RWPE1 (cell line): ENCODE measurements at regions not wholly inside any gene's neighbourhood (a gene's known extent, or its start where the extent isn't known, plus 50 kb on each side); places are given as distances from the start of the nearest gene placed in this dataset.

Source experiments
- CTCF ChIA-PET: fragments of 350-600 bp; sonication (Branson Sonifier 250); formaldehyde crosslinking; extraction: SDS; loops from one replicate; lab custom pipeline; 2021; lab: Yijun Ruan, JAX
- POLR2A ChIA-PET: fragments of 400-600 bp; formaldehyde crosslinking; extraction: SDS; loops from one replicate; lab custom pipeline; 2020; ENCODE audit warnings: antibody characterized with exemption; ENCODE audit not compliant: low non-redundant PET; lab: Yijun Ruan, JAX
- DNase-seq: peaks from one replicate; pipeline ENCODE4 v3.0.0; 2012; ENCODE audit warnings: low spot score
- H3K27ac ChIP-seq: fragments of 450-650 bp; 2 replicates; pipeline ENCODE4 v1.5.1; 2017
- TF ChIP-seq, protein P1 (sequence below): fragments of 450-650 bp; conservative IDR thresholded peaks from 2 replicates; pipeline ENCODE4 v1.5.1; 2017; ENCODE audit warnings: low read depth, mild to moderate bottlenecking

DNA sequence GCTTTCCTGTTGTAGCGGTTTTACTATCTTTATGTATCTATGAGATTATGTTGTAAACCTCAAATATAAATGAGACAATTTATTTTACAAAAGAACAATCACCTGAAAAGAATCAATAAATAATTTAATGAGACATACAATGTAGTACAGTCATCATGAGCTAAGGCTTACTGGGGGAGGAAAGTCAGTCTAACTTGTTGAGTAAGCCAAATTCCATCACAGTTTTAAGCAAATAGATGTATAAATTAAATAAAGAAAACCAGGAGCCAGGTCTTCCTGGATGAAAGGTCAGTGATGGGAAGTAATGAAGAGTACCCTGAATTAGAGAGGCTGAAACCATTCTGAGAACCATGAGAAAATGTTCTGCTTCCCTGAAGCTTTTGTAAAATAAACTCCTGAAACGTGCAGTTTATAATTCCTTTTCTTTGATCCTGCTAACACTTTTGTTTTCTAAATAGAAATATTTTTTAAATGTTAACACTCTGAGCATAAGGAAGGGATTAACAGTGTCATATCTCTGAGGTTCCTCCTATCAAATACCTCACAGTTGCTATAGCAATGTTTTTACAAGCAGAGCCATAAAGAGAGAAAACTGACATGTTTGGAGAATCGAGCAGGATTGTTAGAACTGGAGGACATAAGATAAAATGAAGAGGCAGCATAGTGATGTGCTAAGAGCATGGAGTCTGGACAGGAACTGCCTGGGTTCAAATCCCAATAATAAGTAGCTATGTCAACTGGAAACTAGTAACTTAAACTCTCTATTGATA is 444.9 kb upstream of the FOXG1 start:
- TF ChIP-seq, protein P1, sequence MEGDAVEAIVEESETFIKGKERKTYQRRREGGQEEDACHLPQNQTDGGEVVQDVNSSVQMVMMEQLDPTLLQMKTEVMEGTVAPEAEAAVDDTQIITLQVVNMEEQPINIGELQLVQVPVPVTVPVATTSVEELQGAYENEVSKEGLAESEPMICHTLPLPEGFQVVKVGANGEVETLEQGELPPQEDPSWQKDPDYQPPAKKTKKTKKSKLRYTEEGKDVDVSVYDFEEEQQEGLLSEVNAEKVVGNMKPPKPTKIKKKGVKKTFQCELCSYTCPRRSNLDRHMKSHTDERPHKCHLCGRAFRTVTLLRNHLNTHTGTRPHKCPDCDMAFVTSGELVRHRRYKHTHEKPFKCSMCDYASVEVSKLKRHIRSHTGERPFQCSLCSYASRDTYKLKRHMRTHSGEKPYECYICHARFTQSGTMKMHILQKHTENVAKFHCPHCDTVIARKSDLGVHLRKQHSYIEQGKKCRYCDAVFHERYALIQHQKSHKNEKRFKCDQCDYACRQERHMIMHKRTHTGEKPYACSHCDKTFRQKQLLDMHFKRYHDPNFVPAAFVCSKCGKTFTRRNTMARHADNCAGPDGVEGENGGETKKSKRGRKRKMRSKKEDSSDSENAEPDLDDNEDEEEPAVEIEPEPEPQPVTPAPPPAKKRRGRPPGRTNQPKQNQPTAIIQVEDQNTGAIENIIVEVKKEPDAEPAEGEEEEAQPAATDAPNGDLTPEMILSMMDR, result no peak

DNA sequence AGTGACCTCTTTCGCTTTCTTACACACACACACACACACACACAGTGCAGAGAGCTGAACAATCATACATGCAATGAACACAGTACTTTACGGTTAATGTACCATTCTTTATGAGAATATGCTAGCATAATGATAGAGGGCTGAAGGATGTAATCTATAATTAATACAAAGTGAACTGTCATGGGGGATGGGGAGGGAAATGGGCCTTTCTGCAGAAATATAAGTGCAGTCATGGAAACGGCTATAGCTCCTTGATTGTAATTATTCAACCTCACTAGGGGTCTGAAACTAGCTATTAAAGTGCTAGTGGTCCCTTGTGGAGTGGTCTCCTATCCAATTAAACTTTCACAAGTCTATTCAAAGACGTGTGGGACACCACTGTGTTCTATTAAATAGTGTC is 443.2 kb upstream of the FOXG1 start:
- ChIA-PET POLR2A (no interaction called here), CTCF (interaction anchor here (0.6 kb wide), 1 partner anchor 150 kb away, joined by 3 read pairs; no protein-coding TSS in a partner anchor)
- DNase-seq, result no peak
- no peak overlapping the region for H3K27ac ChIP-seq
- TF ChIP-seq, protein P1, result no peak

More for the DNA sequence above, 444.9 kb upstream of the FOXG1 start:
- ChIA-PET CTCF (interaction anchor here (0.7 kb wide), 1 partner anchor 14 kb away, joined by 4 read pairs; no protein-coding TSS in a partner anchor), POLR2A (no interaction called here)
- no peak overlapping the region for H3K27ac ChIP-seq
- DNase-seq, result peak; percentile 5

DNA sequence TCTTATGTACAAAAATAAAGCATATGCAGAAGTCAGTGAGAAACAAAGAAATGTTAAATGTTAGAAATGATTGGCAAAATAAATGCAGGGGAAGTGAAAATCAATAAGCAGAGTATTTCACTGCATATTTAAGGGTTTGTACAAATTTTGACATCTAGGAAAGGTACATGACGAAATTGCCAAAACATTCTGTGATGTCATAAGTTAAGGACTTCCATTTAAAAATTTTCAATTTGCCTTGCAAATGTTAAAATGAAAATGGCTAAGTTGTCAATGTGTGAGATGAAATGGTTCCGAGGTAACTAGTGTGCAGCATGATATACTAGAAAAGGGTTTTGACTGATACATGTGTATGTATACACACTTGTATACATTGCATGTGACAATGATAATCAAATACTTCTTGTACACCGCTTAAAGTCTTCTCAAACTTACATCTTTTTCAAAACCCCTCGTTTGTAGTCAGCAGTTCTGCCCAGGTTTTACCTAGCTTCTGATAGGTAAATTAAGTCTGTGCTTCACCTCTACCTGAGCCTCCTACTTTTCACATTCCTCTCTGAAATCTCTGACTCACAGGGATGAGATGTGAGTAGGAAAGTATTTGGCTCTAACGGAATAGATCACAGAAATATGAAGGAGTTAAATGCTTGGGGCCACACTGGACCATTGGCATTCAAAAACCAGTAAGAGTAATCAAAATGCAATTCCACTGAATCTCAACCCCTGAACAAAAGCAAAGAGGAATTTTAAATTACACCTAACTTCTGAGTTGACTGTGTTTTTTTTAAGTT is 442.4 kb upstream of the FOXG1 start:
- POLR2A ChIA-PET, result no interaction called here
- TF ChIP-seq, protein P1, result no peak
- peak; percentile 8 for DNase-seq
- CTCF ChIA-PET, result no interaction called here
- no peak overlapping the region for H3K27ac ChIP-seq

DNA sequence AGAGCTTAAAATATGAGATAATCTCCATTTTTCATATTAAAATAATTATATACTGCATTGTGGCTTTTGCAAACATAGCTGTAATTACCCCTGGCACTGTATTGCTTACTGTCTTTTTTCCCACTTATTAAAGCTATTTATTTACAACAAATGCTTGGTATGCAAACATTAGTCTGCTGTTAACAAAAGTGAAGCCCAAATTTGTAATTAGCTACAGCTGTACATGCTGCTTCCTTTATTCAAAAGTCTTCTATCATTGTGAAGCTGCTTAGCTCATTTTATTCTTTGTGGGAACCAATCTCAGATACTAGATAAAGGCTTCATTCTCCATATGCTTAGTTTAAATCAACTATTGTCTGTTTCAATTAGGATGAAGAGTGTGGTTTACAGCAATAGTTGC is 425.8 kb upstream of the FOXG1 start:
- DNase-seq, result no peak
- TF ChIP-seq, protein P1, result no peak
- H3K27ac ChIP-seq, result no peak overlapping the region
- ChIA-PET CTCF (interaction anchor here (0.6 to 0.7 kb wide), 3 partner anchors 81 to 1208 kb away, joined by 3 to 4 read pairs (median 3); no protein-coding TSS in a partner anchor), POLR2A (no interaction called here)

DNA sequence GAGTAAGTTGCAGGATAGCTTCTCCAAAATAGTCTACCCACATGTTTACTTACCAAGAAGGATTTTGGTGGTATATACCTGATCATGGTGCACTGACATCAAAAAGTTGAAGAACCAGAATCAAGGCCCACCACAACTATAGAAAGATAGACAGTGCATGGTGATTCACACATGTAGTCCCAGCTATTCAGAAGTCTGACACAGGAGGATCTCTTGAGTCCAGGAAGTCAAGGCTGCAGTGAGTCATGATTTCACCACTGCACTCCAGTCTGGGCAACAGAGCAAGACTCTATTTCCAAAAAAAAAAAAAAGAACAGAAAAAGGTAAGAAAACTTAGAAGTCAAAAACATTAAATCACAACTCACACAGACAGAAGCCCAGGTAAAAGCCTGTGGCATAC is 422.2 kb upstream of the FOXG1 start:
- TF ChIP-seq, protein P1, result no peak
- no peak for DNase-seq
- ChIA-PET POLR2A (no interaction called here), CTCF (no interaction called here)
- H3K27ac ChIP-seq, result no peak overlapping the region

DNA sequence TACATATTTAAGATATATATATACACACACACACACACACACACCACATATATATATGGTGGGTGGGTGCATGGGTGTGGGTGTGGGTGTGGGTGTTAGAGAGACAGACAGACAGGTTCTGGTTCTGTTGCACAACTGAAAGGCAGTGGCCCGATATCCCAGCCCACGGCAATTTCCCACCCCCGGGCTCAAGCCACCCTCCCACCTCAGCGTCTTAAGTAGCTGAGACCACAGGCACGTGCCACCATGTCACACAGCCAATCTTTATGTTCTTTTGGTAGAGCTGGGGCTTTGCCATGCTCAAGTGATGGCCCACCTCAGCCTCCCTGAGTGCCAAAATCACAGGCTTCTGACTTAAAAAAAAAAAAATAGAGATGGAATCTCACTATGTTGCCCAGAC is 417.8 kb upstream of the FOXG1 start:
- POLR2A ChIA-PET, result no interaction called here
- H3K27ac ChIP-seq, result no peak overlapping the region
- no peak for DNase-seq
- CTCF ChIA-PET, result interaction anchor here (0.6 kb wide), 1 partner anchor 220 kb away, joined by 4 read pairs; no protein-coding TSS in a partner anchor
- TF ChIP-seq, protein P1, result no peak
